ENCODE measurements at regions not wholly inside any gene's neighbourhood (a gene's known extent, or its start where the extent isn't known, plus 50 kb on each side); places are given as distances from the start of the nearest gene placed in this dataset.

- TF ChIP-seq CTCF (IDR thresholded peaks at IDR 0.05) (no peak), ZFX (IDR thresholded peaks at IDR 0.05; ENCODE audit: borderline replicate concordance) (no peak)
Measured at GRCh38 chr5:2148312-2149194, 265.8 kb upstream of the IRX4 start.
